DND-41 (cell line): ENCODE measurements at regions not wholly inside any gene's neighbourhood (a gene's known extent, or its start where the extent isn't known, plus 50 kb on each side); places are given as distances from the start of the nearest gene placed in this dataset.

Source experiments
- CTCF ChIP-seq: IDR thresholded peaks from 2 replicates; pipeline ENCODE4 v1.5.1; 2012; ENCODE audit warnings: borderline replicate concordance, low read length, moderate library complexity, mild to moderate bottlenecking; ENCODE audit not compliant: poor library complexity, severe bottlenecking; ENCODE audit errors: extremely low read depth
- EZH2 ChIP-seq: IDR thresholded peaks from 3 replicates; pipeline ENCODE4 v1.6.1; 2012; ENCODE audit warnings: borderline replicate concordance, low read depth, mild to moderate bottlenecking, moderate library complexity, low read length, inconsistent platforms; ENCODE audit not compliant: severe bottlenecking

- TF ChIP-seq CTCF (no peak), EZH2 (no peak)
Measured at GRCh38 chr2:52193804-52194203, 1161.9 kb upstream of the NRXN1 start.
